ENCODE measurements at regions not wholly inside any gene's neighbourhood (a gene's known extent, or its start where the extent isn't known, plus 50 kb on each side); places are given as distances from the start of the nearest gene placed in this dataset.

- Histone ChIP-seq H3K9me3 (ENCODE audit: low read depth) (no peaks in the 10 kb centered on the region), H3K4me1 (ENCODE audit: insufficient read depth) (no peaks in the 10 kb centered on the region), H3K4me3 (no peak overlapping the region), H3K36me3 (ENCODE audit: low read depth) (no peaks in the 10 kb centered on the region), H3K9ac (no peak overlapping the region), H4K20me1 (ENCODE audit: insufficient read depth) (no peaks in the 10 kb centered on the region), H3K27ac (no peak overlapping the region), H3K79me2 (ENCODE audit: insufficient read depth) (no peaks in the 10 kb centered on the region), H3K9me2 (ENCODE audit: insufficient read depth) (no peaks in the 10 kb centered on the region), H3K27me3 (replicated peaks; ENCODE audit: insufficient read depth) (peaks cover 3% of the 10 kb centered on the region; the same call in 1 of the 2 replicates), H3K4me2 (ENCODE audit: unreplicated experiment) (no peak overlapping the region), H3F3A (ENCODE audit: insufficient read depth) (no peaks in the 10 kb centered on the region), H2AFZ (no peak overlapping the region)
- in situ Hi-C loops (cut with MboI): no loop called here
- TF ChIP-seq EZH2phosphoT487 (IDR thresholded peaks at IDR 0.05; ENCODE audit: insufficient read depth, low read depth): no peak
- TF ChIP-seq EZH2 (IDR thresholded peaks at IDR 0.05; ENCODE audit: insufficient read depth, poor library complexity, severe bottlenecking): no peak
- DNase-seq: no peak
- 9 to 13% methylated on average over 2 of the region's 2 CpGs for WGBS, 2 experiments (ENCODE audit: low coverage in 1 of 2, low lambda C conversion rate in 2 of 2, missing lambda C conversion rate in 2 of 2)
Observed at GRCh38 chr13:77460195-77460594, 75.3 kb upstream of the SCEL start.

- H4K20me1 ChIP-seq (ENCODE audit: insufficient read depth): no peaks in the 10 kb centered on the region
- WGBS, 2 experiments (ENCODE audit: low coverage in 1 of 2, low lambda C conversion rate in 2 of 2, missing lambda C conversion rate in 2 of 2): 64 to 78% methylated on average over 3 of the region's 3 CpGs
- no peak for DNase-seq
- no peaks in the 10 kb centered on the region for H3K36me3 ChIP-seq (ENCODE audit: low read depth)
- no peaks in the 10 kb centered on the region for H3K79me2 ChIP-seq (ENCODE audit: insufficient read depth)
- H3K9me2 ChIP-seq (ENCODE audit: insufficient read depth): no peaks in the 10 kb centered on the region
- H2AFZ ChIP-seq: no peak overlapping the region
- no peaks in the 10 kb centered on the region for H3F3A ChIP-seq (ENCODE audit: insufficient read depth)
- no peak overlapping the region for H3K4me2 ChIP-seq (ENCODE audit: unreplicated experiment)
- H3K9ac ChIP-seq: no peak overlapping the region
- H3K4me3 ChIP-seq: no peak overlapping the region
- no peaks in the 10 kb centered on the region for H3K9me3 ChIP-seq (ENCODE audit: low read depth)
- TF ChIP-seq EZH2phosphoT487 (IDR thresholded peaks at IDR 0.05; ENCODE audit: insufficient read depth, low read depth) (no peak), EZH2 (IDR thresholded peaks at IDR 0.05; ENCODE audit: insufficient read depth, poor library complexity, severe bottlenecking) (no peak)
- no peak overlapping the region for H3K27ac ChIP-seq
- H3K27me3 ChIP-seq (replicated peaks; ENCODE audit: insufficient read depth): peaks cover 3% of the 10 kb centered on the region; the same call in 1 of the 2 replicates
- in situ Hi-C loops (cut with MboI): no loop called here
- no peaks in the 10 kb centered on the region for H3K4me1 ChIP-seq (ENCODE audit: insufficient read depth)
Observed at GRCh38 chr13:77459592-77459991, 75.9 kb upstream of the SCEL start.

DNA sequence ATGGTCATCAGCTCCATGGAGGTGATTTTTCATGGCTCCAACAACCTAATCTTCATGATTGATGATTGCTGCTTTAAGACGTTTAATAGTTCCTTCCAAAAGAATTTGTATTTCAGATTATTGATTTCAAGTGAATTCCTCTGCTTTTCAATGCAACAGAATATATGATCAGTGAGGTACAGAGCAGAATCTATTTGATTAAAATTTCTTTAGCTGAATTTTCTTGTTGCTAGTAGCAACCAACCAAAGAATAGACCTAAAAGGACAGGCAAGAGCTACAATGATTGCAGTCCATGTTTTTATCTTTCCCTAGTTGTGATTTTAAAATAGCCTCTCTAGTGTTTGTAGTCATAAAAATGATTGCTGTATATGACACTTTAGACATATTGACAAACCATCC lies 76.8 kb upstream of the SCEL start:
- H3K9ac ChIP-seq: no peak overlapping the region
- no peak overlapping the region for H3K27ac ChIP-seq
- H3F3A ChIP-seq (ENCODE audit: insufficient read depth): no peaks in the 10 kb centered on the region
- no peak overlapping the region for H3K4me3 ChIP-seq
- H3K27me3 ChIP-seq (replicated peaks; ENCODE audit: insufficient read depth): peaks cover 3% of the 10 kb centered on the region; the same call in 1 of the 2 replicates
- no peak for TF ChIP-seq EZH2phosphoT487 (IDR thresholded peaks at IDR 0.05; ENCODE audit: insufficient read depth, low read depth)
- no peak for TF ChIP-seq EZH2 (IDR thresholded peaks at IDR 0.05; ENCODE audit: insufficient read depth, poor library complexity, severe bottlenecking)
- whole genome bisulfite sequencing, 2 experiments (ENCODE audit: low coverage in 1 of 2, low lambda C conversion rate in 2 of 2, missing lambda C conversion rate in 2 of 2): 24 to 26% methylated on average over 1 of the region's 1 CpG
- no peaks in the 10 kb centered on the region for H3K79me2 ChIP-seq (ENCODE audit: insufficient read depth)
- no peaks in the 10 kb centered on the region for H3K9me3 ChIP-seq (ENCODE audit: low read depth)
- no peaks in the 10 kb centered on the region for H3K36me3 ChIP-seq (ENCODE audit: low read depth)
- H3K4me1 ChIP-seq (ENCODE audit: insufficient read depth): no peaks in the 10 kb centered on the region
- in situ Hi-C loops (cut with MboI): no loop called here
- no peaks in the 10 kb centered on the region for H3K9me2 ChIP-seq (ENCODE audit: insufficient read depth)
- DNase-seq: no peak
- no peaks in the 10 kb centered on the region for H4K20me1 ChIP-seq (ENCODE audit: insufficient read depth)
- no peak overlapping the region for H3K4me2 ChIP-seq (ENCODE audit: unreplicated experiment)
- no peak overlapping the region for H2AFZ ChIP-seq

GRCh38 chr13:77457966-77458365 lies 77.5 kb upstream of the SCEL start:
- Histone ChIP-seq H3K36me3 (ENCODE audit: low read depth) (no peaks in the 10 kb centered on the region), H2AFZ (no peak overlapping the region), H3K27me3 (replicated peaks; ENCODE audit: insufficient read depth) (peaks cover 3% of the 10 kb centered on the region; the same call in 1 of the 2 replicates), H3F3A (ENCODE audit: insufficient read depth) (no peaks in the 10 kb centered on the region), H4K20me1 (ENCODE audit: insufficient read depth) (no peaks in the 10 kb centered on the region), H3K4me2 (ENCODE audit: unreplicated experiment) (no peak overlapping the region), H3K4me3 (no peak overlapping the region), H3K4me1 (ENCODE audit: insufficient read depth) (no peaks in the 10 kb centered on the region), H3K27ac (no peak overlapping the region), H3K9me2 (ENCODE audit: insufficient read depth) (no peaks in the 10 kb centered on the region), H3K79me2 (ENCODE audit: insufficient read depth) (no peaks in the 10 kb centered on the region), H3K9me3 (ENCODE audit: low read depth) (no peaks in the 10 kb centered on the region), H3K9ac (no peak overlapping the region)
- no peak for DNase-seq
- in situ Hi-C loops (cut with MboI): no loop called here
- 56 to 63% methylated on average over 3 of the region's 3 CpGs for WGBS, 2 experiments (ENCODE audit: low coverage in 1 of 2, low lambda C conversion rate in 2 of 2, missing lambda C conversion rate in 2 of 2)
- TF ChIP-seq EZH2phosphoT487 (IDR thresholded peaks at IDR 0.05; ENCODE audit: insufficient read depth, low read depth) (no peak), EZH2 (IDR thresholded peaks at IDR 0.05; ENCODE audit: insufficient read depth, poor library complexity, severe bottlenecking) (no peak)

DNA sequence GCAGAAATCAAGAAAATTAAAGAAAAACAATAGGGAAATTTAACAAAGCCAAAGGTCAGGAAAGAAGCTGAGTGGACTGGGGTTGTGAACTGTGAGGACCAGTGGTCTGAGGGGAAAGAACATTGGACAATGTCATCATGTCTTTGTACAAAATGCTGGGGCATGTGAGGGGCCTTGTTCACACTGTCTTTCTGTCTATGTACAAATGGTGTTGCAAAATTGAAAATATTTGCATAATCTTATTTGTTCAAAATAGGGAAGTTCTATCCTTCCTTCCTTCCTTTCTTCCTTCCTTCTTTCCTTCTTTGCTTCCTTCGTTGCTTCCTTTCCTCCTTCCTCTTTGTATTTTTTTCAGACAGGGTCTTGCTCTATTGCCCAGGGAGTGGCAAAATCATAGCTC lies 79.2 kb upstream of the SCEL start:
- 20 to 38% methylated on average over 1 of the region's 1 CpG for WGBS, 2 experiments (ENCODE audit: low coverage in 1 of 2, low lambda C conversion rate in 2 of 2, missing lambda C conversion rate in 2 of 2)
- Histone ChIP-seq H3K4me3 (no peak overlapping the region), H3K9me3 (ENCODE audit: low read depth) (no peaks in the 10 kb centered on the region), H3K9ac (no peak overlapping the region), H3K36me3 (ENCODE audit: low read depth) (no peaks in the 10 kb centered on the region), H2AFZ (no peak overlapping the region), H3K79me2 (ENCODE audit: insufficient read depth) (no peaks in the 10 kb centered on the region), H3F3A (ENCODE audit: insufficient read depth) (no peaks in the 10 kb centered on the region), H3K27me3 (replicated peaks; ENCODE audit: insufficient read depth) (peaks cover 1% of the 10 kb centered on the region; the same call in 1 of the 2 replicates), H3K4me1 (ENCODE audit: insufficient read depth) (no peaks in the 10 kb centered on the region), H3K4me2 (ENCODE audit: unreplicated experiment) (no peak overlapping the region), H3K9me2 (ENCODE audit: insufficient read depth) (no peaks in the 10 kb centered on the region), H4K20me1 (ENCODE audit: insufficient read depth) (no peaks in the 10 kb centered on the region), H3K27ac (no peak overlapping the region)
- in situ Hi-C loops (cut with MboI): no loop called here
- TF ChIP-seq EZH2 (IDR thresholded peaks at IDR 0.05; ENCODE audit: insufficient read depth, poor library complexity, severe bottlenecking) (no peak), EZH2phosphoT487 (IDR thresholded peaks at IDR 0.05; ENCODE audit: insufficient read depth, low read depth) (no peak)
- no peak for DNase-seq

Measured in GM23248 (cell line).